Peyer's patch (tissue), 4 donors: ENCODE measurements at regions not wholly inside any gene's neighbourhood (a gene's known extent, or its start where the extent isn't known, plus 50 kb on each side); places are given as distances from the start of the nearest gene placed in this dataset.

Experiments
- POLR2A ChIP-seq, 2 donors: fragments of 450-650 bp; IDR thresholded peaks; one replicate each; pipeline ENCODE4 v1.5.1; 2017; ENCODE audit warnings: antibody characterized with exemption in 2 of 2, mild to moderate bottlenecking in 2 of 2, moderate library complexity in 2 of 2
- TF ChIP-seq, protein P1 (sequence below), 6 experiments: fragments of 450-650 bp in 4 of 6; fragments of 200-600 bp in 2 of 6; sonication (generic) in 1 of 6; IDR thresholded peaks; one replicate each; pipeline ENCODE4 v1.5.1; 2017 to 2019; ENCODE audit warnings: antibody characterized with exemption in 6 of 6, mild to moderate bottlenecking in 3 of 6, moderate library complexity in 1 of 6

DNA sequence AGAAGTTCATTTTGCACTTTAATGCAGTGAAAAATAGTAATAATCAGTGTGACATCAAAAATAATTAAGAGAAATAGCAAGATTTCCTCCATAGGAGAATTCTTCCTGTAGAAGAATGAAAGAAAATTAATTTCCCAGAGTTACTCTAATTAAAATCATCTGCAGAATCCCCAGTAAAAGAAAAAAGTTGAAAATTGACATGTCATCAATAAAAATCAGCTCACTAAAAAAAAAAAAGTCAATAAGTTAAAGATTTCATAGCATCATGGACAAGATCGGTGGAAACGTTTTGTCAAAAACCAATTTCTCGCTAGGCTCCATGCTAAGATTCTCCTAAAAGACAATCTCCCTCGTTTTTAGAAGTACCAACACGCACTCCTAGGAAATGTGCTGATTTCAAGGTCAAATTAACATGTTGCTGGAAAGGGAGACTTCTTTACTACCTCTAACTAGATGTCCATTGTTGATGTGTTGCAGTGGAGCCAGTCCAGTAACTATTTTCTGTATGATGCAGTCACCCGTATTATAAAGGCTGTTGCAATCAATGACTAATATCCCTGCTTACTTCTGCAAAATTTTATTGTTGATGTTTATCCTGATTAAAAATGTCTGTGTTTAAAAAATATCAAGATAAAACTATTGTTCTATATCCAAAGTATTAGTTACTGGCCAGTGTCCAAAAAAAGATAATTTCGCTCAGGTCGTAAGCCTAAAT is 591.9 kb upstream of the MGMT start:
- TF ChIP-seq, protein P1, sequence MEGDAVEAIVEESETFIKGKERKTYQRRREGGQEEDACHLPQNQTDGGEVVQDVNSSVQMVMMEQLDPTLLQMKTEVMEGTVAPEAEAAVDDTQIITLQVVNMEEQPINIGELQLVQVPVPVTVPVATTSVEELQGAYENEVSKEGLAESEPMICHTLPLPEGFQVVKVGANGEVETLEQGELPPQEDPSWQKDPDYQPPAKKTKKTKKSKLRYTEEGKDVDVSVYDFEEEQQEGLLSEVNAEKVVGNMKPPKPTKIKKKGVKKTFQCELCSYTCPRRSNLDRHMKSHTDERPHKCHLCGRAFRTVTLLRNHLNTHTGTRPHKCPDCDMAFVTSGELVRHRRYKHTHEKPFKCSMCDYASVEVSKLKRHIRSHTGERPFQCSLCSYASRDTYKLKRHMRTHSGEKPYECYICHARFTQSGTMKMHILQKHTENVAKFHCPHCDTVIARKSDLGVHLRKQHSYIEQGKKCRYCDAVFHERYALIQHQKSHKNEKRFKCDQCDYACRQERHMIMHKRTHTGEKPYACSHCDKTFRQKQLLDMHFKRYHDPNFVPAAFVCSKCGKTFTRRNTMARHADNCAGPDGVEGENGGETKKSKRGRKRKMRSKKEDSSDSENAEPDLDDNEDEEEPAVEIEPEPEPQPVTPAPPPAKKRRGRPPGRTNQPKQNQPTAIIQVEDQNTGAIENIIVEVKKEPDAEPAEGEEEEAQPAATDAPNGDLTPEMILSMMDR (IDR thresholded peaks at IDR 0.05), result no peak
- TF ChIP-seq POLR2A (IDR thresholded peaks at IDR 0.05), result no peak
